ENCODE measurements at regions not wholly inside any gene's neighbourhood (a gene's known extent, or its start where the extent isn't known, plus 50 kb on each side); places are given as distances from the start of the nearest gene placed in this dataset.

DNA sequence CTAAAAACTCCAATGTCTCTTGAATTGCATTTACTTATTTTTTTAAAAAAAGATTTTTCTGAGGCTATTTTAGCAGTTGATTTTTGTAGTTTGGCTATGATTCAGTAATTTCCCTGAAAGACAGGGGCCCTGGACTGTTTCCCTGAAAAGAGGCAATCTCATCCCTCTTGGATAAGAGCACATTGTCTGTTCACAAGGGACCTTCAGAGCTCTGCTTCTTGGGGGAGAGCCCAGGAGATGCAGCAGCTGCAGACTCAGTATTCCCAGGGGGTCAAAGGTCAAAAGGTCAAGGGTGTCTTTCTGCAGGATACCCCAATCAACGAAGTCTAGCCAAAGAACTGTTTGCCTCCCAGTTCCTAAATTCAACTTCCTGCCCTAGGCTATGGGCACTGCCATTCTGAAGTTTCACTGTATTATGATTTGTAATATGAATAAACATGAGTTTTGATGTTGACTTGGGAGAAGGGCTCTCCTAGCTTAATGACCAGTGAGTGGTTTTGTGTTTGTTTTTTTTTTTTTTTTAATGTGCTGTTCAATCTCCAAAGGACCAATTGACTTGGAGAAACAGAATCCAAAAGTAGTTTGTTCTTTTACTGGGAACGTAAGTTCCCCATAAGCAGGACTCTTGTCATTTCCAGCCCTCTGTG, 157.0 kb upstream of the SERPINE2 start:
- H2BK20ac ChIP-seq (ENCODE audit: low read depth, low read length, poor library complexity, severe bottlenecking), result no peak overlapping the region
- no peak overlapping the region for H2BK5ac ChIP-seq (ENCODE audit: insufficient read length, low read length)
- no peak overlapping the region for H3K4ac ChIP-seq (ENCODE audit: low read depth, low read length)
- TF ChIP-seq CTCF (conservative IDR thresholded peaks at IDR 0.05), result no peak
- H3K79me1 ChIP-seq (ENCODE audit: insufficient read depth, low read depth, low read length, poor library complexity, severe bottlenecking), result no peaks in the 10 kb centered on the region
- no peak overlapping the region for H3K9ac ChIP-seq (ENCODE audit: extremely low read depth, insufficient read length, low read length)
- no peak overlapping the region for H3K18ac ChIP-seq (ENCODE audit: insufficient read length, low read depth, low read length)
- no peak overlapping the region for H3K56ac ChIP-seq (ENCODE audit: insufficient read length, low read depth, low read length)
- H3K27me3 ChIP-seq (ENCODE audit: insufficient read depth, low read length), result no peaks in the 10 kb centered on the region
- H3T11ph ChIP-seq (ENCODE audit: low read length), result no peak overlapping the region
- WGBS (ENCODE audit: extremely low coverage, insufficient read length, low lambda C conversion rate), result no CpG with 5 or more reads among the region's 2 CpGs
- Mint-ChIP-seq H3K4me1 (peaks cover 4 to 6% of the 10 kb centered on the region in 2 experiments; a peak in 2 of 4 replicates), H3K4me3 (no peak overlapping the region), H3K36me3 (ENCODE audit: insufficient read depth in 1 of 3, low read depth in 3 of 3) (peaks cover 2 to 7% (median 5%) of the 10 kb centered on the region in 3 experiments; a peak in 3 of 7 replicates), H3K27ac (no peak overlapping the region), H3K9me3 (no peaks in the 10 kb centered on the region; a peak in 4 of 5 replicates), H3K27me3 (ENCODE audit: low read depth) (peaks cover 2% of the 10 kb centered on the region; the same call in 1 of the 2 replicates)
- H3K14ac ChIP-seq (ENCODE audit: insufficient read depth, low read length), result no peak overlapping the region
- H2AK5ac ChIP-seq (ENCODE audit: insufficient read length, low read length), result no peak overlapping the region
- H4K20me1 ChIP-seq (ENCODE audit: control insufficient read depth, insufficient read depth, insufficient read length), result no peaks in the 10 kb centered on the region
- H4K8ac ChIP-seq (replicated peaks; ENCODE audit: insufficient read length, low read depth, low read length), result no peak overlapping the region
- no peak overlapping the region for H3K4me2 ChIP-seq (ENCODE audit: insufficient read depth, insufficient read length, low read length)
- H3K4me1 ChIP-seq (ENCODE audit: insufficient read depth, low read length), result no peaks in the 10 kb centered on the region
- no peak overlapping the region for H2BK120ac ChIP-seq (ENCODE audit: low read depth, low read length, poor library complexity, severe bottlenecking)
- H2BK15ac ChIP-seq (ENCODE audit: low read depth, low read length), result no peak overlapping the region
- no peak for DNase-seq
- H3K79me2 ChIP-seq (ENCODE audit: insufficient read depth, low read length), result no peaks in the 10 kb centered on the region
- H3K23me2 ChIP-seq (ENCODE audit: insufficient read length, low read depth, low read length, poor library complexity, severe bottlenecking), result no peaks in the 10 kb centered on the region
- no peak overlapping the region for H4K91ac ChIP-seq (ENCODE audit: insufficient read length, low read depth, low read length)
- H3K27ac ChIP-seq (ENCODE audit: insufficient read length, low read depth, low read length), result no peak overlapping the region
- H3K9me3 ChIP-seq (ENCODE audit: control insufficient read depth, low read depth, low read length), result peaks cover 12% of the 10 kb centered on the region
- no peak overlapping the region for H4K5ac ChIP-seq (ENCODE audit: insufficient read length, low read depth, low read length)
- no peak overlapping the region for H2AFZ ChIP-seq (ENCODE audit: low read length)
- H3K23ac ChIP-seq (ENCODE audit: insufficient read length, low read depth, low read length), result no peak overlapping the region
- no peak overlapping the region for H2BK12ac ChIP-seq (ENCODE audit: insufficient read length, low read depth, low read length)

Data from H9 (cell line).